Kasumi-1 (cell line): ENCODE measurements at regions not wholly inside any gene's neighbourhood (a gene's known extent, or its start where the extent isn't known, plus 50 kb on each side); places are given as distances from the start of the nearest gene placed in this dataset.
"Not testable (repeated sequence)": the region's sequence is repeated elsewhere in the genome, so short reads cannot be mapped to it uniquely, and the experiment has no call there.

ENCODE experiments used
- DNase-seq, 2 experiments: peaks; one replicate each; lab custom pipeline; 2025; lab: John Stamatoyannopoulos, UW

GRCh38 chr6:127406722-127407121 is 52.5 kb downstream of the KIAA0408 start:
- DNase-seq: not testable (repeated sequence)

GRCh38 chr6:127406122-127406521 is 53.1 kb downstream of the KIAA0408 start:
- DNase-seq: no peak

- peak in 1 of 2 experiments; percentile 14 for DNase-seq
Observed at GRCh38 chr6:127404594-127405178, 54.5 kb downstream of the KIAA0408 start.

GRCh38 chr6:127404133-127404532 is 55.1 kb downstream of the KIAA0408 start:
- no peak for DNase-seq

GRCh38 chr6:127403636-127404035 is 55.6 kb downstream of the KIAA0408 start:
- no peak for DNase-seq

- no peak for DNase-seq
Observed at GRCh38 chr6:127402890-127403617, 56.1 kb downstream of the KIAA0408 start.

GRCh38 chr6:127397729-127398630 is 54.6 kb upstream of the ECHDC1 start:
- DNase-seq: no peak

GRCh38 chr6:127397171-127397597 is 53.8 kb upstream of the ECHDC1 start:
- DNase-seq: not testable (repeated sequence)
